GM23248 (cell line): ENCODE measurements at regions not wholly inside any gene's neighbourhood (a gene's known extent, or its start where the extent isn't known, plus 50 kb on each side); places are given as distances from the start of the nearest gene placed in this dataset.

Source experiments
- DNase-seq: peaks from one replicate; pipeline ENCODE4 v3.0.0-alpha.2; 2015
- H2AFZ ChIP-seq: fragments of 200-600 bp; sonication (generic); 2 replicates; pipeline ENCODE4 v1.6.1; 2016; ENCODE audit warnings: antibody characterized with exemption
- H3F3A ChIP-seq: fragments of 200-600 bp; sonication (generic); 2 replicates; pipeline ENCODE4 v1.6.1; 2016; ENCODE audit warnings: mild to moderate bottlenecking, antibody characterized with exemption, mixed run types; ENCODE audit not compliant: insufficient read depth
- H3K27ac ChIP-seq: fragments of 200-600 bp; sonication (generic); 2 replicates; pipeline ENCODE4 v1.5.1; 2016; ENCODE audit warnings: mild to moderate bottlenecking
- H3K27me3 ChIP-seq: fragments of 200-600 bp; sonication (generic); replicated peaks from 2 replicates; pipeline ENCODE4 v1.6.1; 2016; ENCODE audit warnings: mild to moderate bottlenecking; ENCODE audit not compliant: insufficient read depth
- H3K36me3 ChIP-seq: fragments of 200-600 bp; sonication (generic); 2 replicates; pipeline ENCODE4 v1.6.1; 2016; ENCODE audit warnings: low read depth, mild to moderate bottlenecking
- H3K4me1 ChIP-seq: fragments of 200-600 bp; sonication (generic); 2 replicates; pipeline ENCODE4 v1.6.1; 2016; ENCODE audit warnings: mild to moderate bottlenecking; ENCODE audit not compliant: insufficient read depth
- H3K4me2 ChIP-seq: fragments of 200-600 bp; sonication (generic); one replicate; pipeline ENCODE4 v1.6.1; 2016; ENCODE audit warnings: mild to moderate bottlenecking; ENCODE audit not compliant: unreplicated experiment
- H3K4me3 ChIP-seq: fragments of 200-600 bp; sonication (generic); 2 replicates; pipeline ENCODE4 v1.5.1; 2016; ENCODE audit warnings: mild to moderate bottlenecking
- H3K79me2 ChIP-seq: fragments of 200-600 bp; sonication (generic); 2 replicates; pipeline ENCODE4 v1.6.1; 2016; ENCODE audit warnings: mild to moderate bottlenecking; ENCODE audit not compliant: insufficient read depth
- H3K9ac ChIP-seq: fragments of 200-600 bp; sonication (generic); 2 replicates; pipeline ENCODE4 v1.6.1; 2016; ENCODE audit warnings: mild to moderate bottlenecking
- H3K9me2 ChIP-seq: fragments of 200-600 bp; sonication (generic); 2 replicates; pipeline ENCODE4 v1.6.1; 2016; ENCODE audit warnings: mixed run types, mild to moderate bottlenecking, moderate library complexity; ENCODE audit not compliant: insufficient read depth
- H3K9me3 ChIP-seq: fragments of 200-600 bp; sonication (generic); one replicate; pipeline ENCODE4 v1.6.1; 2017; ENCODE audit warnings: low read depth
- H4K20me1 ChIP-seq: fragments of 200-600 bp; sonication (generic); 2 replicates; pipeline ENCODE4 v1.6.0; 2016; ENCODE audit not compliant: insufficient read depth
- EZH2 ChIP-seq: fragments of 200-600 bp; sonication (generic); IDR thresholded peaks from 2 replicates; pipeline ENCODE4 v1.6.1; 2018; ENCODE audit warnings: antibody characterized with exemption, mild to moderate bottlenecking; ENCODE audit not compliant: insufficient read depth, poor library complexity, severe bottlenecking
- EZH2phosphoT487 ChIP-seq: fragments of 200-600 bp; sonication (generic); IDR thresholded peaks from 2 replicates; pipeline ENCODE4 v1.6.1; 2018; ENCODE audit warnings: antibody characterized with exemption, moderate library complexity, mild to moderate bottlenecking, low read depth; ENCODE audit not compliant: insufficient read depth
- WGBS, 2 experiments: methylation state at CpG; one replicate each; pipeline ENCODE4 v1.1.6; 2015 to 2017; ENCODE audit warnings: low lambda C conversion rate in 2 of 2, low coverage in 1 of 2; ENCODE audit errors: missing lambda C conversion rate in 2 of 2; 5-methylcytosine and 5-hydroxymethylcytosine counted together
- in situ Hi-C: fragments of 300-500 bp; cut with MboI; formaldehyde crosslinking; loops from 2 replicates; pipeline ENCODE4 v1.15.0; 2020

- no peaks in the 10 kb centered on the region for H3K9me3 ChIP-seq
- in situ Hi-C loops: no loop called here
Observed at GRCh38 chr4:143021384-143021783, 163.3 kb upstream of the USP38 start.

GRCh38 chr4:143023239-143023918 is 161.3 kb upstream of the USP38 start:
- peaks cover 7% of the 10 kb centered on the region for H3F3A ChIP-seq
- TF ChIP-seq EZH2: no peak
- TF ChIP-seq EZH2phosphoT487: no peak
- no peaks in the 10 kb centered on the region for H3K27me3 ChIP-seq
- no peak overlapping the region for H3K4me2 ChIP-seq
- H2AFZ ChIP-seq: peak overlapping the region; percentile 20; the same call in 1 of the 2 replicates
- no peak overlapping the region for H3K9ac ChIP-seq
- no peaks in the 10 kb centered on the region for H3K79me2 ChIP-seq
- no peaks in the 10 kb centered on the region for H3K9me3 ChIP-seq
- DNase-seq: peak; percentile 20
- peaks cover 11% of the 10 kb centered on the region; the same call in 1 of the 2 replicates for H3K4me1 ChIP-seq
- H3K36me3 ChIP-seq: no peaks in the 10 kb centered on the region
- H3K27ac ChIP-seq: no peak overlapping the region
- no peak overlapping the region for H3K4me3 ChIP-seq
- in situ Hi-C loops: no loop called here
- no peaks in the 10 kb centered on the region for H3K9me2 ChIP-seq
- no peaks in the 10 kb centered on the region for H4K20me1 ChIP-seq

More at GRCh38 chr4:143021384-143021783, 163.3 kb upstream of the USP38 start:
- H3K9me2 ChIP-seq: no peaks in the 10 kb centered on the region
- H3K4me3 ChIP-seq: no peak overlapping the region
- no peaks in the 10 kb centered on the region for H3K36me3 ChIP-seq
- H2AFZ ChIP-seq: no peak overlapping the region
- H3K27me3 ChIP-seq: no peaks in the 10 kb centered on the region
- no peaks in the 10 kb centered on the region for H4K20me1 ChIP-seq
- H3K79me2 ChIP-seq: no peaks in the 10 kb centered on the region
- no peaks in the 10 kb centered on the region; the same call in 1 of the 2 replicates for H3F3A ChIP-seq
- DNase-seq: no peak
- H3K9ac ChIP-seq: no peak overlapping the region
- H3K27ac ChIP-seq: no peak overlapping the region
- H3K4me1 ChIP-seq: peaks cover 6% of the 10 kb centered on the region; the same call in 1 of the 2 replicates
- no peak overlapping the region for H3K4me2 ChIP-seq
- TF ChIP-seq EZH2 (no peak), EZH2phosphoT487 (no peak)

- Histone ChIP-seq H3K27me3 (no peaks in the 10 kb centered on the region), H3K27ac (no peak overlapping the region), H3K9me3 (no peaks in the 10 kb centered on the region), H2AFZ (no peak overlapping the region), H3K4me1 (peaks cover 11% of the 10 kb centered on the region; the same call in 1 of the 2 replicates), H3K9ac (no peak overlapping the region), H4K20me1 (no peaks in the 10 kb centered on the region), H3K79me2 (no peaks in the 10 kb centered on the region), H3K36me3 (no peaks in the 10 kb centered on the region), H3K4me2 (no peak overlapping the region), H3K9me2 (no peaks in the 10 kb centered on the region), H3K4me3 (no peak overlapping the region), H3F3A (peaks cover 7% of the 10 kb centered on the region)
- DNase-seq: peak; percentile 69
- 55 to 64% methylated on average over 3 of the region's 3 CpGs for WGBS, 2 experiments
- in situ Hi-C loops: no loop called here
- TF ChIP-seq EZH2 (no peak), EZH2phosphoT487 (no peak)
Observed at GRCh38 chr4:143025081-143025704, 159.5 kb upstream of the USP38 start.

DNA sequence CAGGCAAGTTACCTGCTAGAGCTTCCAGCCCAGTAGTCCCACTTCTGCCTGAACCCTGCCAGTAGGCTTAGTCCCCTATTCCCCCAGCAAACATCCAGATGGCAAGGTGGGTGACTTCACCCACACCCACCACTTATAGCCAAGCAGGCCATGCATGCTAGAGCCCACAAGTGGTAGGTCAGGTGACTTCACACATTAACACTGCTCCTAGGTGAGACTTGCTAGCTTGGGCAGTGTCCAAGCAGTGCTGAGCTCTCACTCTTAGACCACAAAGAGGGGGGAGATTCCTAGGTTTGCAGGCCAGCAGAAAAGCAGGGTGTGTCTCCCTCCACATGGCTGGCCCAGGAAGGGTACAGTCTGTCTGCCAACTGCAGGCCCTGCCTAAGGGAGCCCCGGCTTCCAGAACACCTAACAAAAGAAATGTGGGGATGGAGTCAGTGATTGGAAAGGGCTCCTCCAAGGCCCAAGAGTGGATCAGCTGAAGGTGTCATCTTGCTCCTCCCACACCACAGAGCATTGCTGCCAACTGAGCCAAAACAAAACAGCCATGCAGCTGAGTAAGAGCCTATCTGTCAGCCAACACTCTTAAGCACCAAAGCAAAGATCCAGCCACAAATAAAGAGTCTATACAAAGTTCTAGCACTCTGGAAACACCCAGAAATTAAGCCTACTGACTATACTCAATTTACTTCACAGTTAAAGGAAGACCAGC is 158.1 kb upstream of the USP38 start:
- Histone ChIP-seq H3K27me3 (no peaks in the 10 kb centered on the region), H3K36me3 (no peaks in the 10 kb centered on the region), H3K4me2 (peak overlapping the region; percentile 8), H2AFZ (no peak overlapping the region), H3K9me2 (no peaks in the 10 kb centered on the region), H3K4me1 (peaks cover 11% of the 10 kb centered on the region; the same call in 1 of the 2 replicates), H3K9me3 (no peaks in the 10 kb centered on the region), H3K79me2 (no peaks in the 10 kb centered on the region), H3K4me3 (no peak overlapping the region), H4K20me1 (no peaks in the 10 kb centered on the region), H3K9ac (no peak overlapping the region), H3K27ac (no peak overlapping the region), H3F3A (peaks cover 7% of the 10 kb centered on the region)
- peak; percentile 73 for DNase-seq
- in situ Hi-C loops: no loop called here
- TF ChIP-seq EZH2phosphoT487: no peak
- no peak for TF ChIP-seq EZH2
- WGBS, 2 experiments: 33 to 46% methylated on average over 1 of the region's 1 CpG
